B cell (primary cell): ENCODE measurements at regions not wholly inside any gene's neighbourhood (a gene's known extent, or its start where the extent isn't known, plus 50 kb on each side); places are given as distances from the start of the nearest gene placed in this dataset.

Source experiments
- ATAC-seq: fragments of 200-7000 bp; cut with Tn5 transposase; one replicate; pipeline ENCODE4 v1.10.0; 2021; ENCODE audit warnings: low read depth, mild to moderate bottlenecking, moderate number of reproducible peaks, moderate library complexity
- CTCF ChIA-PET: fragments of 350-600 bp; sonication (Branson Sonifier 250); formaldehyde crosslinking; loops from one replicate; lab custom pipeline; 2021; ENCODE audit warnings: antibody characterized with exemption, inconsistent platforms; lab: Charles Lee
- POLR2A ChIA-PET: fragments of 350-600 bp; sonication (Branson Sonifier 250); formaldehyde crosslinking; loops from one replicate; lab custom pipeline; 2021; ENCODE audit warnings: antibody characterized with exemption; lab: Charles Lee
- DNase-seq: peaks from one replicate; pipeline ENCODE4 v3.0.0; 2013
- H2AFZ ChIP-seq: 2 replicates; pipeline ENCODE4 v1.6.1; 2012; ENCODE audit warnings: mild to moderate bottlenecking, low read depth, low read length; ENCODE audit not compliant: insufficient read depth, poor library complexity, severe bottlenecking
- H3K27ac ChIP-seq, 2 donors: 1 replicate in 1 of 2; 2 replicates in 1 of 2; pipeline ENCODE4 v1.5.1; 2012 to 2013; ENCODE audit warnings: low read length in 2 of 2, mild to moderate bottlenecking in 2 of 2, moderate library complexity in 1 of 2
- H3K27me3 ChIP-seq, 4 experiments: fragments of 200-600 bp in 1 of 4; sonication (generic) in 1 of 4; replicated peaks in 1 of 4; 1 replicate in 2 of 4; 2 replicates in 2 of 4; pipeline versions ENCODE4 v1.6.1 to v1.7.0; 2013 to 2016; ENCODE audit warnings: low read length in 3 of 4, mild to moderate bottlenecking in 2 of 4, mixed read lengths in 1 of 4, moderate library complexity in 1 of 4; ENCODE audit not compliant: insufficient read depth in 4 of 4, control insufficient read depth in 3 of 4; ENCODE audit errors: control extremely low read depth in 1 of 4
- H3K36me3 ChIP-seq, 2 experiments: replicated peaks in 1 of 2; 1 replicate in 1 of 2; 2 replicates in 1 of 2; pipeline versions ENCODE4 v1.6.1 to v1.7.1; 2013; ENCODE audit warnings: low read length in 1 of 2; ENCODE audit not compliant: insufficient read depth in 2 of 2, control insufficient read depth in 1 of 2; ENCODE audit errors: control extremely low read depth in 1 of 2, extremely low read depth in 1 of 2
- H3K4me1 ChIP-seq, 2 donors: fragments of 200-600 bp in 1 of 2; sonication (generic) in 1 of 2; 1 replicate in 1 of 2; 2 replicates in 1 of 2; pipeline versions ENCODE4 v1.5.1 to v1.6.1; 2013 to 2017; ENCODE audit warnings: low read length in 2 of 2; ENCODE audit not compliant: control insufficient read depth in 2 of 2, insufficient read depth in 2 of 2
- H3K4me2 ChIP-seq: replicated peaks from 2 replicates; pipeline ENCODE3; 2012; ENCODE audit warnings: mild to moderate bottlenecking, low read depth, low read length; ENCODE audit not compliant: poor library complexity, severe bottlenecking
- H3K4me3 ChIP-seq, 5 experiments: fragments of 200-600 bp in 1 of 5; sonication (generic) in 1 of 5; 1 replicate in 3 of 5; 2 replicates in 2 of 5; pipeline versions ENCODE4 v1.5.1 to v1.7.0; 2011 to 2016; ENCODE audit warnings: low read length in 4 of 5, mild to moderate bottlenecking in 4 of 5, low read depth in 2 of 5, control low read depth in 1 of 5, moderate library complexity in 1 of 5; ENCODE audit not compliant: insufficient read depth in 1 of 5; ENCODE audit errors: control extremely low read depth in 1 of 5, extremely low read depth in 1 of 5
- H3K79me2 ChIP-seq: fragments of 200-600 bp; sonication (generic); one replicate; pipeline ENCODE4 v1.6.0; 2016; ENCODE audit warnings: low read length; ENCODE audit not compliant: control insufficient read depth, insufficient read depth
- H3K9ac ChIP-seq: fragments of 200-600 bp; sonication (generic); 2 replicates; pipeline ENCODE4 v1.6.1; 2017; ENCODE audit warnings: mild to moderate bottlenecking, low read length, moderate library complexity
- H3K9me3 ChIP-seq, 3 donors: one replicate each; pipeline versions ENCODE4 v1.6.1 to v1.7.1; 2013; ENCODE audit warnings: low read length in 2 of 3; ENCODE audit not compliant: control insufficient read depth in 2 of 3, insufficient read depth in 1 of 3; ENCODE audit errors: control extremely low read depth in 1 of 3
- H4K20me1 ChIP-seq: 2 replicates; pipeline ENCODE4 v1.6.0; 2012; ENCODE audit warnings: mild to moderate bottlenecking, low read length; ENCODE audit not compliant: insufficient read depth, control insufficient read depth, poor library complexity, severe bottlenecking
- H3K27ac Mint-ChIP-seq: one replicate; pipeline ENCODE4 v1.8.0; 2021; ENCODE audit warnings: mixed read lengths
- H3K27me3 Mint-ChIP-seq: one replicate; pipeline ENCODE4 v1.8.0; 2021; ENCODE audit warnings: mixed read lengths
- H3K4me1 Mint-ChIP-seq: one replicate; pipeline ENCODE4 v1.8.0; 2021; ENCODE audit warnings: mixed read lengths
- H3K4me3 Mint-ChIP-seq: one replicate; pipeline ENCODE4 v1.8.0; 2021; ENCODE audit warnings: mixed read lengths
- H3K9me3 Mint-ChIP-seq: one replicate; pipeline ENCODE4 v1.8.0; 2022; ENCODE audit warnings: mixed read lengths; ENCODE audit not compliant: insufficient read depth
- EZH2 ChIP-seq: IDR thresholded peaks from 2 replicates; pipeline ENCODE4 v1.6.1; 2012; ENCODE audit warnings: borderline replicate concordance, low read depth, mild to moderate bottlenecking, moderate library complexity, low read length; ENCODE audit not compliant: insufficient read depth, poor library complexity, severe bottlenecking
- WGBS: methylation state at CpG from one replicate; pipeline ENCODE4 v1.1.5; 2013; ENCODE audit warnings: missing lambda C conversion rate; ENCODE audit not compliant: insufficient coverage; 5-methylcytosine and 5-hydroxymethylcytosine counted together
- intact Hi-C: fragments of 100-400 bp; cut with micrococcal nuclease; formaldehyde crosslinking; loops from one replicate; pipeline ENCODE4 v1.10.0; 2022
- TF ChIP-seq, protein P1 (sequence below): fragments of 200-600 bp; IDR thresholded peaks from one replicate; pipeline ENCODE4 v1.8.0; 2022; ENCODE audit warnings: antibody characterized with exemption, mild to moderate bottlenecking

DNA sequence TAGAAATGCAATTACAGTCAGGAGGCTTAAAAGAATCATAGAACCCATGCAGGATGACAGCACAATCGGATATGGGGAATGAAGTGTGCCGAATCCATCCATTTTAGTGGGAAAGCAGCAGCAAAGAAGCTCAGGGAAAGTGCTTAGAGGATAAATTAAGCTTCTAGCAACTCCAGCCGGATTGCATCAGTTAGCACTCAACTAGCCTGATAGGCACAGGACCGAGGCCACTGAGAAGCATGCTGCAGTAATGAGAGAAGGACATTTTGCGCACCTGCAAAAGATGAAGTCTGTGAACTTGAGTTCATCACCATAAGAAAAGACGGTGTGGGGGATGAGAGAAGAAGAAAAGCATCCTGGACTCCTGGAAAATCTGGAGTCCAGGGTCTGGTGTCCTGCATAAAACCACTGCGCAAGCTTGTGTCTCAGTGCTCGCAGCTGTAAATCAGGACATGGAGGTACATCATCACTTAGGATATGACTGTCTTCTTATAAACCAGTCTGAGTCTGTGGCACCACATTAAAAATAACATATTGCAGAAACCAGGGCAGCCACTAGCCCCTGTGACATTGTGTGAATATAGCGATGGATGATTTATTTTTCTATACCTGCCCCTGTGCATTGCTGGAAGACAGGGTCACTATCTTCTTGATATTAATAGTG, 665.5 kb upstream of the SOX11 start:
- H3K27me3 Mint-ChIP-seq = no peaks in the 10 kb centered on the region
- POLR2A ChIA-PET = no interaction called here

DNA sequence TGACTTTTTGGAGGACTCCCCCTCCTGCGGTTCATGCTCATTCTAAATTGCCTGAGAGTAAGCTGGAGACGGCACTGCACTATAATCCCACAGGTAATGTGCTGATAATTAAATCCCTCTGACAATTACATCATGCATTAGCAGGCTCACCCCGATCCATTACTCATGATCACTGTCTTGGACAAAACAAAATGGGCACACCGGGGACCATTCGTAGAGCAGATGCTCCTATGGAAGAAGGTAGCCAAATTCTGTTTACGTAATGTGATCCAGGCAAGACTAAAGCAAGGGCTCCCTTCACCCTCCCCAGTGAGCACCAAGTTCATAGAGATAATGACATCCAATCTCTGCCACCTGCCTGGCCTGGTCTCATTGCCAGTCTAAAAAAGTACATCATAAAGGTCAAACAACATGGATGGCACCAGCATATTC, 657.1 kb upstream of the SOX11 start:
- no peaks in the 10 kb centered on the region for H3K4me1 Mint-ChIP-seq
- H3K36me3 ChIP-seq = no peaks in the 10 kb centered on the region
- DNase-seq = no peak
- H3K4me1 ChIP-seq = no peaks in the 10 kb centered on the region
- no peak overlapping the region for H2AFZ ChIP-seq
- H3K4me2 ChIP-seq = no peak overlapping the region
- intact Hi-C loops = no loop called here
- no peak overlapping the region for H3K9ac ChIP-seq
- CTCF ChIA-PET = no interaction called here
- H3K9me3 Mint-ChIP-seq = peaks cover 4% of the 10 kb centered on the region
- no peaks in the 10 kb centered on the region for H3K27me3 ChIP-seq
- no peak for TF ChIP-seq EZH2
- TF ChIP-seq, protein P1, sequence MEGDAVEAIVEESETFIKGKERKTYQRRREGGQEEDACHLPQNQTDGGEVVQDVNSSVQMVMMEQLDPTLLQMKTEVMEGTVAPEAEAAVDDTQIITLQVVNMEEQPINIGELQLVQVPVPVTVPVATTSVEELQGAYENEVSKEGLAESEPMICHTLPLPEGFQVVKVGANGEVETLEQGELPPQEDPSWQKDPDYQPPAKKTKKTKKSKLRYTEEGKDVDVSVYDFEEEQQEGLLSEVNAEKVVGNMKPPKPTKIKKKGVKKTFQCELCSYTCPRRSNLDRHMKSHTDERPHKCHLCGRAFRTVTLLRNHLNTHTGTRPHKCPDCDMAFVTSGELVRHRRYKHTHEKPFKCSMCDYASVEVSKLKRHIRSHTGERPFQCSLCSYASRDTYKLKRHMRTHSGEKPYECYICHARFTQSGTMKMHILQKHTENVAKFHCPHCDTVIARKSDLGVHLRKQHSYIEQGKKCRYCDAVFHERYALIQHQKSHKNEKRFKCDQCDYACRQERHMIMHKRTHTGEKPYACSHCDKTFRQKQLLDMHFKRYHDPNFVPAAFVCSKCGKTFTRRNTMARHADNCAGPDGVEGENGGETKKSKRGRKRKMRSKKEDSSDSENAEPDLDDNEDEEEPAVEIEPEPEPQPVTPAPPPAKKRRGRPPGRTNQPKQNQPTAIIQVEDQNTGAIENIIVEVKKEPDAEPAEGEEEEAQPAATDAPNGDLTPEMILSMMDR = no peak
- no peak for ATAC-seq
- no peak overlapping the region for H3K4me3 ChIP-seq
- H3K27ac ChIP-seq = no peak overlapping the region
- H4K20me1 ChIP-seq = no peaks in the 10 kb centered on the region
- no peak overlapping the region for H3K27ac Mint-ChIP-seq
- no peaks in the 10 kb centered on the region for H3K9me3 ChIP-seq
- WGBS = 96% methylated on average over 6 of the region's 6 CpGs
- no peaks in the 10 kb centered on the region for H3K79me2 ChIP-seq
- no peak overlapping the region for H3K4me3 Mint-ChIP-seq
- POLR2A ChIA-PET = no interaction called here
- H3K27me3 Mint-ChIP-seq = no peaks in the 10 kb centered on the region

More for the DNA sequence above, 665.5 kb upstream of the SOX11 start:
- CTCF ChIA-PET = no interaction called here
- no peak overlapping the region for H3K4me3 ChIP-seq
- no peak for TF ChIP-seq EZH2
- TF ChIP-seq, protein P1 = no peak
- DNase-seq (no peak), ATAC-seq (no peak)
- no peak overlapping the region for H3K4me2 ChIP-seq
- no peaks in the 10 kb centered on the region for H3K79me2 ChIP-seq
- no peak overlapping the region for H3K9ac ChIP-seq
- Mint-ChIP-seq H3K27ac (no peak overlapping the region), H3K9me3 (peaks cover 10% of the 10 kb centered on the region), H3K4me1 (no peaks in the 10 kb centered on the region), H3K4me3 (no peak overlapping the region)
- no peaks in the 10 kb centered on the region for H3K36me3 ChIP-seq
- intact Hi-C loops = no loop called here
- peaks cover 0 to 12% (median 10%) of the 10 kb centered on the region in 3 donors for H3K9me3 ChIP-seq
- no peak overlapping the region for H3K27ac ChIP-seq
- no peak overlapping the region for H2AFZ ChIP-seq
- no peaks in the 10 kb centered on the region for H4K20me1 ChIP-seq
- 90% methylated on average over 8 of the region's 9 CpGs for WGBS
- no peaks in the 10 kb centered on the region for H3K4me1 ChIP-seq
- H3K27me3 ChIP-seq = no peaks in the 10 kb centered on the region
